Ishikawa (cell line): ENCODE measurements at regions not wholly inside any gene's neighbourhood (a gene's known extent, or its start where the extent isn't known, plus 50 kb on each side); places are given as distances from the start of the nearest gene placed in this dataset.

Experiments used
- CEBPB ChIP-seq: IDR thresholded peaks from 2 replicates; pipeline ENCODE4 v1.6.1; 2012
- CREB1 ChIP-seq: IDR thresholded peaks from 2 replicates; pipeline ENCODE4 v1.6.1; 2012; ENCODE audit warnings: low read depth
- EGR1 ChIP-seq: IDR thresholded peaks from 2 replicates; pipeline ENCODE4 v1.6.1; 2012
- EP300 ChIP-seq: IDR thresholded peaks from 2 replicates; pipeline ENCODE4 v1.6.1; 2012; ENCODE audit warnings: borderline replicate concordance
- FOXM1 ChIP-seq: IDR thresholded peaks from 2 replicates; pipeline ENCODE4 v1.6.1; 2012; ENCODE audit warnings: low read depth, borderline replicate concordance
- NFIC ChIP-seq: IDR thresholded peaks from 2 replicates; pipeline ENCODE4 v1.6.1; 2012
- RAD21 ChIP-seq: IDR thresholded peaks from 2 replicates; pipeline ENCODE4 v1.6.1; 2012; ENCODE audit warnings: low read depth
- TAF1 ChIP-seq: IDR thresholded peaks from 2 replicates; pipeline ENCODE4 v1.6.1; 2012; ENCODE audit warnings: low read depth, mild to moderate bottlenecking
- TCF12 ChIP-seq: IDR thresholded peaks from 2 replicates; pipeline ENCODE4 v1.6.1; 2012; ENCODE audit warnings: low read depth
- TEAD4 ChIP-seq: IDR thresholded peaks from 2 replicates; pipeline ENCODE4 v1.6.1; 2012
- YY1 ChIP-seq: IDR thresholded peaks from 2 replicates; pipeline ENCODE4 v1.6.1; 2012; ENCODE audit warnings: low read depth
- ZBTB7A ChIP-seq: IDR thresholded peaks from 2 replicates; pipeline ENCODE4 v1.6.1; 2012; ENCODE audit warnings: low read depth
- TF ChIP-seq, protein P1 (sequence below): IDR thresholded peaks from 2 replicates; pipeline ENCODE4 v1.6.1; 2012; ENCODE audit warnings: low read depth, mild to moderate bottlenecking
- TF ChIP-seq, protein P2 (sequence below): IDR thresholded peaks from 2 replicates; pipeline ENCODE4 v1.6.1; 2012
- TF ChIP-seq, protein P3 (sequence below): IDR thresholded peaks from 2 replicates; pipeline ENCODE4 v1.6.1; 2012

DNA sequence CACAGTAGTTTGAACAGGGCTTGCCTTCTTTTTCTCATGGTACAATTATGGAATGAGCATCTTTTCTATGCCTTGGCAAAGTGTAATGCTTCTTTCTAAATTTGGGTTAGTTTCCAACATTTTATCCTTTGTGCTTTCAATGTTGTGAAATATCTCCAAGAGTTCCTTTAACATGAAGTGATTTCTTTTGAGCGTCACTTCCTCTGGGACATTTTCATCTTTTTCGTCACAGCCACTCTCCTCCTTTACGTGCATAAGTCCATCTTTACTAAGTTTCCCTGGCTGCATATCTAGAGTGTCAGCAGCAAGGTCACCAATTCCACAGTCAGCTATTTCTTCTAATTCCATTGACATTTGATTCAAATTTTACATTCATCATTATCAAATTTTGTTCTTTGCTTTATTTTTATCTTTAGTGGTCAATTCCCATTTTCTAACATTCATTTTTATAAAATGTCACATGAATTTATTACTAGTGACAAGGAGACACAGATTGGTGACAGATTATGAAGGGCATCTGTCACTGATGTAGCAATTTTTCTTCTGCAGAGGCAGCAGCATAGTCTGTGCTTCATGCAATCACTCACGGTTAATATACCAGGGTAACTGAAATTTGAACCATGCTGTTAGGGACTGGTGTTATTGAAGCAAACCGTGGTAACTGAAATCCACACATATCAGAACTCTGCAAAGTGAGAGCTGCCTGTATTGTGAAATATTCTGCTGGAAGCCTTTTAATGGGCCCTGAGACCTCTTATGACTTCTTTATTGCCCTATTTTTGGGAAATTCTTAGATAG, 126.5 kb upstream of the THBS1 start:
- TF ChIP-seq EP300: no peak
- no peak for TF ChIP-seq CEBPB
- TF ChIP-seq, protein P1, sequence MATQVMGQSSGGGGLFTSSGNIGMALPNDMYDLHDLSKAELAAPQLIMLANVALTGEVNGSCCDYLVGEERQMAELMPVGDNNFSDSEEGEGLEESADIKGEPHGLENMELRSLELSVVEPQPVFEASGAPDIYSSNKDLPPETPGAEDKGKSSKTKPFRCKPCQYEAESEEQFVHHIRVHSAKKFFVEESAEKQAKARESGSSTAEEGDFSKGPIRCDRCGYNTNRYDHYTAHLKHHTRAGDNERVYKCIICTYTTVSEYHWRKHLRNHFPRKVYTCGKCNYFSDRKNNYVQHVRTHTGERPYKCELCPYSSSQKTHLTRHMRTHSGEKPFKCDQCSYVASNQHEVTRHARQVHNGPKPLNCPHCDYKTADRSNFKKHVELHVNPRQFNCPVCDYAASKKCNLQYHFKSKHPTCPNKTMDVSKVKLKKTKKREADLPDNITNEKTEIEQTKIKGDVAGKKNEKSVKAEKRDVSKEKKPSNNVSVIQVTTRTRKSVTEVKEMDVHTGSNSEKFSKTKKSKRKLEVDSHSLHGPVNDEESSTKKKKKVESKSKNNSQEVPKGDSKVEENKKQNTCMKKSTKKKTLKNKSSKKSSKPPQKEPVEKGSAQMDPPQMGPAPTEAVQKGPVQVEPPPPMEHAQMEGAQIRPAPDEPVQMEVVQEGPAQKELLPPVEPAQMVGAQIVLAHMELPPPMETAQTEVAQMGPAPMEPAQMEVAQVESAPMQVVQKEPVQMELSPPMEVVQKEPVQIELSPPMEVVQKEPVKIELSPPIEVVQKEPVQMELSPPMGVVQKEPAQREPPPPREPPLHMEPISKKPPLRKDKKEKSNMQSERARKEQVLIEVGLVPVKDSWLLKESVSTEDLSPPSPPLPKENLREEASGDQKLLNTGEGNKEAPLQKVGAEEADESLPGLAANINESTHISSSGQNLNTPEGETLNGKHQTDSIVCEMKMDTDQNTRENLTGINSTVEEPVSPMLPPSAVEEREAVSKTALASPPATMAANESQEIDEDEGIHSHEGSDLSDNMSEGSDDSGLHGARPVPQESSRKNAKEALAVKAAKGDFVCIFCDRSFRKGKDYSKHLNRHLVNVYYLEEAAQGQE: no peak
- no peak for TF ChIP-seq TAF1
- TF ChIP-seq NFIC: no peak
- TF ChIP-seq TCF12: no peak
- TF ChIP-seq, protein P2, sequence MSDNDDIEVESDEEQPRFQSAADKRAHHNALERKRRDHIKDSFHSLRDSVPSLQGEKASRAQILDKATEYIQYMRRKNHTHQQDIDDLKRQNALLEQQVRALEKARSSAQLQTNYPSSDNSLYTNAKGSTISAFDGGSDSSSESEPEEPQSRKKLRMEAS: no peak
- no peak for TF ChIP-seq CREB1
- no peak for TF ChIP-seq FOXM1
- TF ChIP-seq, protein P3, sequence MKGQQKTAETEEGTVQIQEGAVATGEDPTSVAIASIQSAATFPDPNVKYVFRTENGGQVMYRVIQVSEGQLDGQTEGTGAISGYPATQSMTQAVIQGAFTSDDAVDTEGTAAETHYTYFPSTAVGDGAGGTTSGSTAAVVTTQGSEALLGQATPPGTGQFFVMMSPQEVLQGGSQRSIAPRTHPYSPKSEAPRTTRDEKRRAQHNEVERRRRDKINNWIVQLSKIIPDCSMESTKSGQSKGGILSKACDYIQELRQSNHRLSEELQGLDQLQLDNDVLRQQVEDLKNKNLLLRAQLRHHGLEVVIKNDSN: no peak
- no peak for TF ChIP-seq RAD21

DNA sequence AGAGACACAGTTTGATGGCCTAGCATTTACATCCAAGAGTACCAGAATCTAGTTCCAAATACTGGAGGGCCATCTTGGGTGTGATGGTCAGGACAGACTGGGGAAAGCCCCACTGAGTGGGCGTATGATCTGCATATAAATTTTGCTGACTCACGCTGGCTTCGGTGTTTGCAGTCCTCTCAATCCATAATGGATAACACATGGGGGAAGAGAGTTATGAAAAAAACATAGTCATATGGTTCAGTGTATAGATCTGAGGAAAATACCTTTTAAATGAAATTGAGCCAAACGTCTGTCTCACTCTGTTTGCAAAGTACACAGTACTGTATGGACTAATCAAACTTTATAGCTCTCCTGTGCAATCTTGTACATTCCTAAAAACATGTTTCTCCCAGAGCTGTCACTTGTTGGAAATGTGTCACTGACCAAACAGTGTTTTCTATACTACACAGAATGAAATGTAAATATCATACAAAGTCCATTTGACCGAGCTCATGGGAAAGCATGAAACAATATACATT, 125.3 kb upstream of the THBS1 start:
- TF ChIP-seq CEBPB (no peak), EGR1 (no peak), EP300 (no peak), YY1 (no peak), TAF1 (no peak), CREB1 (no peak), NFIC (no peak), TEAD4 (no peak), TCF12 (no peak), ZBTB7A (no peak), RAD21 (no peak), FOXM1 (no peak)
- TF ChIP-seq, protein P1: no peak
- TF ChIP-seq, protein P2: no peak
- TF ChIP-seq, protein P3: no peak

DNA sequence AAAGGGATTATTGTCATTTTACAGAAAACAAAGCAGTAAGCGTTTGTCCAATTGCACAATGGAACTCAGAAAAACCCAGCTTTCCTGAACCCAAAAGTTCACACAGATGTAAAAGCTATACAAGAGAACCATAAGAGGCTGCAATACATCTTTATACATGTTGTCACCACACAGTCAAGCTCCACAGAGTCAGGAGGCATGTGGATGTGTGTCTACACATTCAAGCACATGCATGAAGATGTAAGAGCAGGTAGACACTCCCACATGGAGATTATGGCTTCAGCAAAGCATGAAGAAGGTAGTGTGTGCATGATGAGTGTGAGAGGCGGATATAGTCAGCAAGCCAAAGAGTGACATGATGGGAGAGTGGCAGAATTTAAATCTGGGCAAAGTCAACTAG, 124.7 kb upstream of the THBS1 start:
- TF ChIP-seq, protein P1: no peak
- TF ChIP-seq EP300: no peak
- no peak for TF ChIP-seq FOXM1
- no peak for TF ChIP-seq NFIC
- TF ChIP-seq, protein P3: no peak
- TF ChIP-seq YY1: no peak
- no peak for TF ChIP-seq TCF12
- TF ChIP-seq, protein P2: no peak
- TF ChIP-seq RAD21: no peak
- no peak for TF ChIP-seq TAF1
- TF ChIP-seq CEBPB: no peak
- TF ChIP-seq TEAD4: no peak
- TF ChIP-seq ZBTB7A: no peak
- no peak for TF ChIP-seq CREB1
